GM12878 (cell line): ENCODE measurements at regions not wholly inside any gene's neighbourhood (a gene's known extent, or its start where the extent isn't known, plus 50 kb on each side); places are given as distances from the start of the nearest gene placed in this dataset.

Experiments
- ATAC-seq: fragments of 200-7000 bp; cut with Tn5 transposase; 3 replicates; pipeline ENCODE4 v1.9.1; 2020; ENCODE audit warnings: mild to moderate bottlenecking, moderate library complexity
- BruUV-seq: library from RNA; stranded (reverse); fragments of 400-500 nt; replicated peaks from 2 replicates; lab custom pipeline; 2021; lab: Mats Ljungman, UMichigan
- CTCF ChIA-PET: fragments of 300-600 bp; sonication (Branson Sonifier 250); formaldehyde crosslinking; extraction: SDS; loops from one replicate; lab custom pipeline; 2021; ENCODE audit warnings: inconsistent platforms; lab: Yijun Ruan, JAX
- POLR2A ChIA-PET: fragments of 350-600 bp; formaldehyde crosslinking; extraction: SDS; loops from one replicate; lab custom pipeline; 2021; ENCODE audit warnings: inconsistent platforms; lab: Charles Lee
- RAD21 ChIA-PET: fragments of 300-600 bp; sonication (Branson Sonifier 250); formaldehyde crosslinking; loops from one replicate; lab custom pipeline; 2023; ENCODE audit warnings: antibody characterized with exemption; ENCODE audit not compliant: unreplicated experiment; lab: Charles Lee
- SMC1A ChIA-PET: fragments of 300-600 bp; sonication (Branson Sonifier 250); formaldehyde crosslinking; loops from one replicate; lab custom pipeline; 2023; ENCODE audit not compliant: unreplicated experiment, uncharacterized antibody; lab: Charles Lee
- DNase-seq: peaks from one replicate; pipeline ENCODE4 v3.0.0-alpha.2; 2011; ENCODE audit warnings: low read depth, low spot score
- FAIRE-seq: peaks from 3 replicates; lab custom pipeline; 2011; peaks lifted over from hg19 to GRCh38; lab: Jason Lieb, UNC
- H2AFZ ChIP-seq: 2 replicates; pipeline ENCODE4 v1.6.0; 2011; ENCODE audit warnings: low read depth, low read length, control low read depth; ENCODE audit not compliant: control insufficient read depth
- H3K27ac ChIP-seq: 2 replicates; pipeline ENCODE4 v1.5.1; 2011; ENCODE audit warnings: control low read depth; ENCODE audit not compliant: control insufficient read depth, insufficient read depth
- H3K27me3 ChIP-seq, 2 experiments: replicated peaks in 1 of 2; 2 replicates each; pipeline versions ENCODE4 v1.6.0 to v1.6.1; 2011; ENCODE audit warnings: low read length in 1 of 2; ENCODE audit not compliant: control insufficient read depth in 2 of 2, insufficient read depth in 2 of 2
- H3K36me3 ChIP-seq, 2 experiments: 2 replicates each; pipeline ENCODE4 v1.5.1; 2011; ENCODE audit warnings: low read length in 1 of 2; ENCODE audit not compliant: control insufficient read depth in 2 of 2, insufficient read depth in 2 of 2
- H3K4me1 ChIP-seq: 2 replicates; pipeline ENCODE4 v1.6.1; 2011; ENCODE audit warnings: mild to moderate bottlenecking, low read length, moderate library complexity, mixed read lengths; ENCODE audit not compliant: control insufficient read depth, insufficient read depth
- H3K4me2 ChIP-seq: 2 replicates; pipeline ENCODE4 v1.6.0; 2011; ENCODE audit warnings: control low read depth; ENCODE audit not compliant: control insufficient read depth, insufficient read depth
- H3K4me3 ChIP-seq: fragments of 200-600 bp; sonication (generic); 2 replicates; pipeline ENCODE4 v1.5.1; 2016
- H3K79me2 ChIP-seq: 2 replicates; pipeline ENCODE4 v1.6.0; 2011; ENCODE audit warnings: low read length; ENCODE audit not compliant: control insufficient read depth, insufficient read depth
- H3K9ac ChIP-seq: 2 replicates; pipeline ENCODE4 v1.8.0; 2011; ENCODE audit warnings: low read length, control low read depth, mixed read lengths; ENCODE audit not compliant: control insufficient read depth, insufficient read depth
- H3K9me3 ChIP-seq: replicated peaks from 3 replicates; pipeline ENCODE4 v1.5.1; 2011; ENCODE audit warnings: mild to moderate bottlenecking, low read length; ENCODE audit not compliant: control insufficient read depth, insufficient read depth
- H4K20me1 ChIP-seq: 2 replicates; pipeline ENCODE4 v1.6.0; 2011; ENCODE audit not compliant: control insufficient read depth, insufficient read depth
- ASH2L ChIP-seq: fragments of 300-600, 200-600 bp; sonication (generic); IDR thresholded peaks from 2 replicates; pipeline ENCODE4 v1.6.1; 2017; ENCODE audit warnings: low read depth, mild to moderate bottlenecking, borderline replicate concordance
- BMI1 ChIP-seq: fragments of 450-650 bp; IDR thresholded peaks from 2 replicates; pipeline ENCODE4 v1.6.1; 2016; ENCODE audit warnings: mild to moderate bottlenecking, moderate library complexity, borderline replicate concordance
- EP300 ChIP-seq, 2 experiments: fragments of 150-350 bp in 1 of 2; IDR thresholded peaks; 2 replicates each; pipeline ENCODE4 v1.6.1; 2011 to 2012; ENCODE audit warnings: low read depth in 2 of 2, low read length in 2 of 2, borderline replicate concordance in 1 of 2, improper control_type of control experiment in 1 of 2, inconsistent platforms in 1 of 2; ENCODE audit not compliant: control insufficient read depth in 1 of 2
- ETV6 ChIP-seq, 2 experiments: fragments of 450-650 bp in 1 of 2; IDR thresholded peaks in 1 of 2; conservative IDR thresholded peaks in 1 of 2; 2 replicates each; pipeline ENCODE4 v1.6.1; 2014; ENCODE audit warnings: antibody characterized with exemption in 1 of 2, borderline replicate concordance in 1 of 2, low read depth in 1 of 2, mild to moderate bottlenecking in 1 of 2, moderate library complexity in 1 of 2
- HCFC1 ChIP-seq: fragments of 150-350 bp; IDR thresholded peaks from 2 replicates; pipeline ENCODE4 v1.6.1; 2014; ENCODE audit warnings: low read length
- IKZF2 ChIP-seq, 2 experiments: fragments of 450-650 bp; IDR thresholded peaks; 2 replicates each; pipeline ENCODE4 v1.6.1; 2017; ENCODE audit warnings: mild to moderate bottlenecking in 2 of 2, moderate library complexity in 2 of 2
- MYC ChIP-seq: IDR thresholded peaks from 2 replicates; pipeline ENCODE4 v1.6.1; 2011; ENCODE audit warnings: mild to moderate bottlenecking, low read length, moderate library complexity, inconsistent platforms; ENCODE audit not compliant: insufficient read depth, insufficient replicate concordance, insufficient read length, severe bottlenecking
- NBN ChIP-seq: fragments of 450-650 bp; IDR thresholded peaks from 2 replicates; pipeline ENCODE4 v1.6.1; 2016
- NFXL1 ChIP-seq: fragments of 450-650 bp; IDR thresholded peaks from 2 replicates; pipeline ENCODE4 v1.6.1; 2017; ENCODE audit warnings: antibody characterized with exemption, mild to moderate bottlenecking, borderline replicate concordance
- NFYB ChIP-seq: IDR thresholded peaks from 2 replicates; pipeline ENCODE4 v1.6.1; 2011; ENCODE audit warnings: low read depth, mild to moderate bottlenecking, low read length, improper control_type of control experiment, moderate library complexity; ENCODE audit not compliant: insufficient read depth
- POLR2AphosphoS2 ChIP-seq: IDR thresholded peaks from 2 replicates; pipeline ENCODE4 v1.6.1; 2011; ENCODE audit warnings: low read depth, mild to moderate bottlenecking, low read length, improper control_type of control experiment, moderate library complexity
- SRF ChIP-seq, 2 experiments: IDR thresholded peaks; 2 replicates each; pipeline ENCODE4 v1.6.1; 2011; ENCODE audit warnings: low read depth in 2 of 2, low read length in 2 of 2, mild to moderate bottlenecking in 1 of 2, moderate library complexity in 1 of 2
- TCF3 ChIP-seq: IDR thresholded peaks from 2 replicates; pipeline ENCODE4 v1.6.1; 2012; ENCODE audit warnings: low read depth, mild to moderate bottlenecking, low read length, borderline replicate concordance; ENCODE audit not compliant: insufficient read depth
- ZNF384 ChIP-seq: IDR thresholded peaks from 2 replicates; pipeline ENCODE4 v1.6.1; 2012; ENCODE audit warnings: low read depth, mild to moderate bottlenecking, low read length, improper control_type of control experiment, borderline replicate concordance
- WGBS: methylation state at CpG from one replicate; pipeline ENCODE4 v1.1.6; 2016; ENCODE audit warnings: low lambda C conversion rate; ENCODE audit not compliant: insufficient replicate concordance, insufficient coverage; ENCODE audit errors: missing lambda C conversion rate; 5-methylcytosine and 5-hydroxymethylcytosine counted together
- in situ Hi-C: fragments of 300-500 bp; cut with MboI; formaldehyde crosslinking; loops from 9 replicates; pipeline ENCODE4 v1.14.3; 2018; ENCODE audit warnings: mixed read lengths
- intact Hi-C: fragments of 100-400 bp; cut with micrococcal nuclease; formaldehyde crosslinking; loops from one replicate; pipeline ENCODE4 v1.14.2; 2022; ENCODE audit not compliant: unreplicated experiment
- TF ChIP-seq, protein P1 (sequence below): IDR thresholded peaks from 2 replicates; pipeline ENCODE4 v1.6.1; 2011; ENCODE audit warnings: low read depth, low read length, improper control_type of control experiment, borderline replicate concordance
- TF ChIP-seq, protein P2 (sequence below): fragments of 450-650 bp; formaldehyde crosslinking; IDR thresholded peaks from 2 replicates; pipeline ENCODE4 v1.4.0; 2020; ENCODE audit warnings: mild to moderate bottlenecking, moderate library complexity
- TF ChIP-seq, protein P3 (sequence below): IDR thresholded peaks from 2 replicates; pipeline ENCODE4 v1.6.1; 2012; ENCODE audit warnings: mild to moderate bottlenecking, low read depth, low read length

- ChIA-PET CTCF (interaction anchor here (0.7 to 0.8 kb wide), 2 partner anchors 8 to 10 kb away, joined by 3 read pairs; no protein-coding TSS in a partner anchor), SMC1A (no interaction called here), POLR2A (no interaction called here)
- Histone ChIP-seq H3K79me2 (no peaks in the 10 kb centered on the region), H3K27me3 (no peaks in the 10 kb centered on the region), H4K20me1 (no peaks in the 10 kb centered on the region), H3K4me2 (no peak overlapping the region), H3K36me3 (no peaks in the 10 kb centered on the region), H3K4me3 (no peak overlapping the region), H3K4me1 (no peaks in the 10 kb centered on the region), H3K9ac (no peak overlapping the region)
- ATAC-seq (no peak), FAIRE-seq (no peak), DNase-seq (no peak)
- WGBS: 19% methylated on average over 2 of the region's 2 CpGs
- intact Hi-C loops (no loop called here), in situ Hi-C loops (no loop called here)
- no peak for TF ChIP-seq ZNF384
- TF ChIP-seq NBN: no peak
- TF ChIP-seq NFXL1: no peak
- TF ChIP-seq ETV6 (conservative IDR thresholded peaks at IDR 0.05 in 1 of 2, IDR thresholded peaks at IDR 0.05 in 1 of 2; ENCODE audit: borderline replicate concordance in 1 of 2, low read depth in 1 of 2): no peak
- TF ChIP-seq POLR2AphosphoS2: no peak
- no peak for TF ChIP-seq IKZF2 (IDR thresholded peaks at IDR 0.05)
- TF ChIP-seq, protein P1, sequence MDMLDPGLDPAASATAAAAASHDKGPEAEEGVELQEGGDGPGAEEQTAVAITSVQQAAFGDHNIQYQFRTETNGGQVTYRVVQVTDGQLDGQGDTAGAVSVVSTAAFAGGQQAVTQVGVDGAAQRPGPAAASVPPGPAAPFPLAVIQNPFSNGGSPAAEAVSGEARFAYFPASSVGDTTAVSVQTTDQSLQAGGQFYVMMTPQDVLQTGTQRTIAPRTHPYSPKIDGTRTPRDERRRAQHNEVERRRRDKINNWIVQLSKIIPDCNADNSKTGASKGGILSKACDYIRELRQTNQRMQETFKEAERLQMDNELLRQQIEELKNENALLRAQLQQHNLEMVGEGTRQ: no peak
- TF ChIP-seq NFYB: no peak
- TF ChIP-seq MYC: no peak
- TF ChIP-seq TCF3: no peak
- TF ChIP-seq EP300 (IDR thresholded peaks at IDR 0.05; ENCODE audit: borderline replicate concordance in 1 of 2, control insufficient read depth in 1 of 2, low read depth in 2 of 2, low read length in 2 of 2): no peak
- TF ChIP-seq SRF (IDR thresholded peaks at IDR 0.05; ENCODE audit: low read depth in 2 of 2, low read length in 2 of 2): no peak
- TF ChIP-seq BMI1: no peak
- TF ChIP-seq, protein P2, sequence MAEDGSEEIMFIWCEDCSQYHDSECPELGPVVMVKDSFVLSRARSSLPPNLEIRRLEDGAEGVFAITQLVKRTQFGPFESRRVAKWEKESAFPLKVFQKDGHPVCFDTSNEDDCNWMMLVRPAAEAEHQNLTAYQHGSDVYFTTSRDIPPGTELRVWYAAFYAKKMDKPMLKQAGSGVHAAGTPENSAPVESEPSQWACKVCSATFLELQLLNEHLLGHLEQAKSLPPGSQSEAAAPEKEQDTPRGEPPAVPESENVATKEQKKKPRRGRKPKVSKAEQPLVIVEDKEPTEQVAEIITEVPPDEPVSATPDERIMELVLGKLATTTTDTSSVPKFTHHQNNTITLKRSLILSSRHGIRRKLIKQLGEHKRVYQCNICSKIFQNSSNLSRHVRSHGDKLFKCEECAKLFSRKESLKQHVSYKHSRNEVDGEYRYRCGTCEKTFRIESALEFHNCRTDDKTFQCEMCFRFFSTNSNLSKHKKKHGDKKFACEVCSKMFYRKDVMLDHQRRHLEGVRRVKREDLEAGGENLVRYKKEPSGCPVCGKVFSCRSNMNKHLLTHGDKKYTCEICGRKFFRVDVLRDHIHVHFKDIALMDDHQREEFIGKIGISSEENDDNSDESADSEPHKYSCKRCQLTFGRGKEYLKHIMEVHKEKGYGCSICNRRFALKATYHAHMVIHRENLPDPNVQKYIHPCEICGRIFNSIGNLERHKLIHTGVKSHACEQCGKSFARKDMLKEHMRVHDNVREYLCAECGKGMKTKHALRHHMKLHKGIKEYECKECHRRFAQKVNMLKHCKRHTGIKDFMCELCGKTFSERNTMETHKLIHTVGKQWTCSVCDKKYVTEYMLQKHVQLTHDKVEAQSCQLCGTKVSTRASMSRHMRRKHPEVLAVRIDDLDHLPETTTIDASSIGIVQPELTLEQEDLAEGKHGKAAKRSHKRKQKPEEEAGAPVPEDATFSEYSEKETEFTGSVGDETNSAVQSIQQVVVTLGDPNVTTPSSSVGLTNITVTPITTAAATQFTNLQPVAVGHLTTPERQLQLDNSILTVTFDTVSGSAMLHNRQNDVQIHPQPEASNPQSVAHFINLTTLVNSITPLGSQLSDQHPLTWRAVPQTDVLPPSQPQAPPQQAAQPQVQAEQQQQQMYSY (CRISPR knock-in tag): no peak
- TF ChIP-seq, protein P3, sequence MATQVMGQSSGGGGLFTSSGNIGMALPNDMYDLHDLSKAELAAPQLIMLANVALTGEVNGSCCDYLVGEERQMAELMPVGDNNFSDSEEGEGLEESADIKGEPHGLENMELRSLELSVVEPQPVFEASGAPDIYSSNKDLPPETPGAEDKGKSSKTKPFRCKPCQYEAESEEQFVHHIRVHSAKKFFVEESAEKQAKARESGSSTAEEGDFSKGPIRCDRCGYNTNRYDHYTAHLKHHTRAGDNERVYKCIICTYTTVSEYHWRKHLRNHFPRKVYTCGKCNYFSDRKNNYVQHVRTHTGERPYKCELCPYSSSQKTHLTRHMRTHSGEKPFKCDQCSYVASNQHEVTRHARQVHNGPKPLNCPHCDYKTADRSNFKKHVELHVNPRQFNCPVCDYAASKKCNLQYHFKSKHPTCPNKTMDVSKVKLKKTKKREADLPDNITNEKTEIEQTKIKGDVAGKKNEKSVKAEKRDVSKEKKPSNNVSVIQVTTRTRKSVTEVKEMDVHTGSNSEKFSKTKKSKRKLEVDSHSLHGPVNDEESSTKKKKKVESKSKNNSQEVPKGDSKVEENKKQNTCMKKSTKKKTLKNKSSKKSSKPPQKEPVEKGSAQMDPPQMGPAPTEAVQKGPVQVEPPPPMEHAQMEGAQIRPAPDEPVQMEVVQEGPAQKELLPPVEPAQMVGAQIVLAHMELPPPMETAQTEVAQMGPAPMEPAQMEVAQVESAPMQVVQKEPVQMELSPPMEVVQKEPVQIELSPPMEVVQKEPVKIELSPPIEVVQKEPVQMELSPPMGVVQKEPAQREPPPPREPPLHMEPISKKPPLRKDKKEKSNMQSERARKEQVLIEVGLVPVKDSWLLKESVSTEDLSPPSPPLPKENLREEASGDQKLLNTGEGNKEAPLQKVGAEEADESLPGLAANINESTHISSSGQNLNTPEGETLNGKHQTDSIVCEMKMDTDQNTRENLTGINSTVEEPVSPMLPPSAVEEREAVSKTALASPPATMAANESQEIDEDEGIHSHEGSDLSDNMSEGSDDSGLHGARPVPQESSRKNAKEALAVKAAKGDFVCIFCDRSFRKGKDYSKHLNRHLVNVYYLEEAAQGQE: no peak
- no peak for TF ChIP-seq HCFC1
- TF ChIP-seq ASH2L: no peak
- TF ChIP-seq, all 136 proteins: peak for 0
- Histone ChIP-seq H3K27ac (no peak overlapping the region), H2AFZ (no peak overlapping the region), H3K9me3 (no peaks in the 10 kb centered on the region; the same call in 2 of the 3 replicates)
- BruUV-seq: no TSS peak
- RAD21 ChIA-PET: no interaction called here
These were observed 387.2 kb downstream of the TMEM114 start for GRCh38 chr16:8203101-8203500.
